Skin epidermis (tissue), 12 donors: ENCODE measurements at regions not wholly inside any gene's neighbourhood (a gene's known extent, or its start where the extent isn't known, plus 50 kb on each side); places are given as distances from the start of the nearest gene placed in this dataset.

Experiments used
- H3K27ac ChIP-seq, 21 experiments: fragments of 200-600 bp; sonication (generic) in 11 of 21; one replicate each; pipeline ENCODE4 v1.5.0; 2020; ENCODE audit warnings: mild to moderate bottlenecking in 3 of 21, inconsistent platforms in 2 of 21, moderate library complexity in 2 of 21
- H3K4me3 ChIP-seq, 7 experiments: fragments of 200-600 bp; sonication (generic) in 2 of 7; one replicate each; pipeline ENCODE4 v1.5.0; 2020; ENCODE audit warnings: inconsistent platforms in 2 of 7, mild to moderate bottlenecking in 2 of 7, moderate library complexity in 1 of 7

- Histone ChIP-seq H3K4me3 (no peak overlapping the region), H3K27ac (no peak overlapping the region)
Observed at GRCh38 chr9:13957089-13957488, 356.9 kb downstream of the NFIB start.

- no peak overlapping the region for H3K4me3 ChIP-seq
Observed at GRCh38 chr9:13956107-13956506, 357.8 kb downstream of the NFIB start.

GRCh38 chr9:13952906-13953305 lies 361.0 kb downstream of the NFIB start:
- H3K27ac ChIP-seq: no peak overlapping the region
- no peak overlapping the region for H3K4me3 ChIP-seq

More at GRCh38 chr9:13956107-13956506, 357.8 kb downstream of the NFIB start:
- H3K27ac ChIP-seq: no peak overlapping the region

- H3K4me3 ChIP-seq: no peak overlapping the region
- H3K27ac ChIP-seq: no peak overlapping the region
Observed at GRCh38 chr9:13948037-13948436, 365.9 kb downstream of the NFIB start.

- H3K27ac ChIP-seq: no peak overlapping the region
- no peak overlapping the region for H3K4me3 ChIP-seq
Observed at GRCh38 chr9:13943176-13943575, 370.8 kb downstream of the NFIB start.

- Histone ChIP-seq H3K4me3 (no peak overlapping the region), H3K27ac (no peak overlapping the region)
Observed at GRCh38 chr9:13942695-13943094, 371.2 kb downstream of the NFIB start.

GRCh38 chr9:13942201-13942600 lies 371.7 kb downstream of the NFIB start:
- H3K4me3 ChIP-seq: no peak overlapping the region
- H3K27ac ChIP-seq: peak overlapping the region in 2 of 21 experiments; percentile 38 to 46

- H3K27ac ChIP-seq: peak overlapping the region in 2 of 21 experiments; percentile 38 to 46
- no peak overlapping the region for H3K4me3 ChIP-seq
Observed at GRCh38 chr9:13941714-13942113, 372.2 kb downstream of the NFIB start.

GRCh38 chr9:13939701-13940490 lies 374.0 kb downstream of the NFIB start:
- H3K4me3 ChIP-seq: no peak overlapping the region
- peak overlapping the region in 2 of 21 experiments; percentile 1 to 46 for H3K27ac ChIP-seq

GRCh38 chr9:13939134-13939533 lies 374.8 kb downstream of the NFIB start:
- peak overlapping the region in 2 of 21 experiments; percentile 1 to 46 for H3K27ac ChIP-seq
- H3K4me3 ChIP-seq: no peak overlapping the region

GRCh38 chr9:13934416-13934815 lies 379.5 kb downstream of the NFIB start:
- H3K4me3 ChIP-seq: no peak overlapping the region
- H3K27ac ChIP-seq: no peak overlapping the region

GRCh38 chr9:13933268-13933656 lies 380.7 kb downstream of the NFIB start:
- no peak overlapping the region for H3K4me3 ChIP-seq
- H3K27ac ChIP-seq: no peak overlapping the region

- Histone ChIP-seq H3K4me3 (no peak overlapping the region), H3K27ac (no peak overlapping the region)
Observed at GRCh38 chr9:13932528-13933267, 381.2 kb downstream of the NFIB start.

GRCh38 chr9:13929013-13929412 lies 384.9 kb downstream of the NFIB start:
- Histone ChIP-seq H3K4me3 (no peak overlapping the region), H3K27ac (no peak overlapping the region)

GRCh38 chr9:13923381-13923780 lies 390.6 kb downstream of the NFIB start:
- Histone ChIP-seq H3K4me3 (no peak overlapping the region), H3K27ac (no peak overlapping the region)

- Histone ChIP-seq H3K27ac (no peak overlapping the region), H3K4me3 (no peak overlapping the region)
Observed at GRCh38 chr9:13920557-13920956, 393.4 kb downstream of the NFIB start.

GRCh38 chr9:13919401-13919800 lies 394.5 kb downstream of the NFIB start:
- Histone ChIP-seq H3K4me3 (no peak overlapping the region), H3K27ac (no peak overlapping the region)

GRCh38 chr9:13917534-13917933 lies 396.4 kb downstream of the NFIB start:
- H3K4me3 ChIP-seq: no peak overlapping the region
- no peak overlapping the region for H3K27ac ChIP-seq

GRCh38 chr9:13915591-13916301 lies 398.2 kb downstream of the NFIB start:
- Histone ChIP-seq H3K4me3 (no peak overlapping the region), H3K27ac (no peak overlapping the region)

GRCh38 chr9:13915131-13915530 lies 398.8 kb downstream of the NFIB start:
- Histone ChIP-seq H3K4me3 (no peak overlapping the region), H3K27ac (no peak overlapping the region)

GRCh38 chr9:13911473-13911872 lies 402.5 kb downstream of the NFIB start:
- H3K27ac ChIP-seq: no peak overlapping the region
- H3K4me3 ChIP-seq: no peak overlapping the region
